Left lobe of liver (tissue), 2 donors: ENCODE measurements at regions not wholly inside any gene's neighbourhood (a gene's known extent, or its start where the extent isn't known, plus 50 kb on each side); places are given as distances from the start of the nearest gene placed in this dataset.

ENCODE experiments used
- ATAC-seq: fragments of 200-7000 bp; cut with Tn5 transposase; one replicate; pipeline ENCODE4 v1.9.1; 2020; ENCODE audit warnings: mild to moderate bottlenecking, moderate library complexity
- DNase-seq: peaks from one replicate; pipeline ENCODE4 v3.0.0-alpha.2; 2020; ENCODE audit warnings: low spot score
- donor health status: DM: no; HTN: no; CAD: no; lungs with moderate emphysema.
- donor health status: DM: no; HTN: yes; CAD: no.

- DNase-seq (no peak), ATAC-seq (no peak)
These were observed 141.2 kb downstream of the MYCN start for GRCh38 chr2:16081316-16082200.

GRCh38 chr2:16080516-16080915, 140.2 kb downstream of the MYCN start:
- ATAC-seq (no peak), DNase-seq (no peak)

GRCh38 chr2:16080071-16080470, 139.7 kb downstream of the MYCN start:
- DNase-seq: no peak
- ATAC-seq: no peak

GRCh38 chr2:16079637-16080036, 139.3 kb downstream of the MYCN start:
- no peak for DNase-seq
- no peak for ATAC-seq

GRCh38 chr2:16077601-16078000, 137.3 kb downstream of the MYCN start:
- no peak for ATAC-seq
- DNase-seq: no peak

- ATAC-seq (no peak), DNase-seq (no peak)
These were observed 136.6 kb downstream of the MYCN start for GRCh38 chr2:16076911-16077310.

GRCh38 chr2:16075045-16076012, 135.0 kb downstream of the MYCN start:
- DNase-seq (no peak), ATAC-seq (no peak)

- DNase-seq (no peak), ATAC-seq (no peak)
These were observed 133.6 kb downstream of the MYCN start for GRCh38 chr2:16073921-16074425.

- no peak for ATAC-seq
- DNase-seq: no peak
These were observed 133.1 kb downstream of the MYCN start for GRCh38 chr2:16073471-16073870.

- ATAC-seq (no peak), DNase-seq (no peak)
These were observed 132.4 kb downstream of the MYCN start for GRCh38 chr2:16072638-16073290.

- ATAC-seq (no peak), DNase-seq (no peak)
These were observed 131.7 kb downstream of the MYCN start for GRCh38 chr2:16071865-16072637.

GRCh38 chr2:16071039-16071864, 130.9 kb downstream of the MYCN start:
- no peak for DNase-seq
- ATAC-seq: no peak

- DNase-seq: no peak
- no peak for ATAC-seq
These were observed 130.3 kb downstream of the MYCN start for GRCh38 chr2:16070648-16070971.

- no peak for DNase-seq
- no peak for ATAC-seq
These were observed 129.7 kb downstream of the MYCN start for GRCh38 chr2:16069933-16070647.

GRCh38 chr2:16069663-16069932, 129.2 kb downstream of the MYCN start:
- DNase-seq: no peak

GRCh38 chr2:16068552-16068940, 128.2 kb downstream of the MYCN start:
- DNase-seq: no peak
- no peak for ATAC-seq

More at GRCh38 chr2:16069663-16069932, 129.2 kb downstream of the MYCN start:
- no peak for ATAC-seq

- no peak for DNase-seq
These were observed 127.7 kb downstream of the MYCN start for GRCh38 chr2:16067866-16068551.

GRCh38 chr2:16067444-16067843, 127.1 kb downstream of the MYCN start:
- no peak for DNase-seq
- no peak for ATAC-seq

More at GRCh38 chr2:16067866-16068551, 127.7 kb downstream of the MYCN start:
- ATAC-seq: no peak
